NCI-H146 treated with DMSO at 0.1 percent for 48 hours (cell line): ENCODE measurements at regions not wholly inside any gene's neighbourhood (a gene's known extent, or its start where the extent isn't known, plus 50 kb on each side); places are given as distances from the start of the nearest gene placed in this dataset.

ENCODE experiments used
- DNase-seq: peaks from one replicate; lab custom pipeline; 2025; ENCODE audit not compliant: unreplicated experiment; lab: John Stamatoyannopoulos, UW

DNA sequence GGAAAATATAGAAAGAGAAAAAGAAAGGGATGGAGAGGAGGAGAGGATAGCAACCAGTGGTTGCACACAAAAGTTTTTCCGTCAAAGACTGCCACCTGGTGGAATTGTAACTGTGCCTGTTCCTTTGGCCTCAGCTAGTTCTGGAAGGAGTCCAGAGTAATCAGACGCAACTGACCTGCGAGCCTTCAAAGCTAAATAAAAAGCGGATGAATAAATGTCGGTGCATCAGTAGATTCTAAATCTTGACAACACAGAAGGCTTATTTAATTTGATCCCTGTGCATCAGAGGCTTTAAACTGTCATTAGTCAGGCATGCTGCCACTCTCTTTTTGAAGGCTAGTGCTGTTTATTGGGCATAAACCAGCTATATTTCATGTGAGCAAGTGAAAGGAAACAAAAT, 132.9 kb upstream of the ACO1 start:
- DNase-seq = peak; percentile 80

DNA sequence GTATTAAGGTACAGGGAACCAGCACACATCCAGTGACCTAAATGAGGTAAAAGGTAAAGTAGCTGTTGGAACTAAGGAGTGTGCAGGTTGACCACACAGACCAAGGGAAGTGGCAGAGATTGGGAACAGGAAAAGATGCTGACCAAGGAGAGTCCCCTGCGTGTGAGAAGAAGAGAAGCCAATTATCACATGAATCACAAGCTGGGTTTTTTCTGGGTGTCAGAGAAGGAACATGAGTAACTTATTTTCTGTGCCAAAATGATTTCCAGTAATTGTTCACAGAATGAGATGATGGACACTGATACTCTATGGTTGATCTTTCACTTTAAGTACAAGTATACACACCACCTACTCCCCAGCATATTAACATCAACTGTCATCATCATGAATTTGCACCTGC, 130.7 kb upstream of the ACO1 start:
- no peak for DNase-seq

DNA sequence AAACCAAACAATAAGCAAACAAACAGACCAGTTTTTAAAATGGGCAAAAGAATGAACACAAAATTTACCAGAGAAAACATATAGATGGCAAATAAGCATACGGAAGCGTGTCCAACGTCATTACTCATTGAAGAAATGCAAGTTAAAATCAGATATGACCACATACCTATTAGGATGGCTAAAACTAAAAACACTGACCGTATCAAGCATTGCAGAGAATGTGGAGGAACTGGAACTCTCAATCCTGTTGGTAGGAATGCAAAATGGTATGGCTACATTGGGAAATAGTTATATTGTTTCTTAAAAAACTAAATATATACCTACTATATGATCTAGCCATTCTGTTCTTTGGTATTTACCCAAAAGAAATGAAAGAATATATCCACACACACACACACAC, 129.4 kb upstream of the ACO1 start:
- no peak for DNase-seq

DNA sequence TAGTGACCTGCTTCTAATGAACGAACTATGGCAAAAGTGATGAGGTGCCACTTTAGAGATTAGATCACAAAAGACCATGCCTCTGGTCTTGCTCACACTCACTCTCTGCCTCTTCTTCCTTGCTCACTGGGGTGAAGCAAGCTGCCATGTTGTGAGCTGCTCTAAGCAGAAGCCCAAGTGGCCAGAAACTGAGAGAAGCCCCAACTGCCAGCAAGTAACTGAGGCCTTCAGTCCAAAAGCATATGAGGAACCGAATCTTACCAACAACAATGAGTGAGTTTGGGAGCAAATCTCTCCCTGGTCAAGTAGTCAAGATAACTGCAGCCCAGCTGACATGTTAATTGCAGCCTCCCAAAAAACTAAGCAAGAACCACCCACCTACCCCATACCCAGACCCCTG, 126.0 kb upstream of the ACO1 start:
- DNase-seq = no peak

DNA sequence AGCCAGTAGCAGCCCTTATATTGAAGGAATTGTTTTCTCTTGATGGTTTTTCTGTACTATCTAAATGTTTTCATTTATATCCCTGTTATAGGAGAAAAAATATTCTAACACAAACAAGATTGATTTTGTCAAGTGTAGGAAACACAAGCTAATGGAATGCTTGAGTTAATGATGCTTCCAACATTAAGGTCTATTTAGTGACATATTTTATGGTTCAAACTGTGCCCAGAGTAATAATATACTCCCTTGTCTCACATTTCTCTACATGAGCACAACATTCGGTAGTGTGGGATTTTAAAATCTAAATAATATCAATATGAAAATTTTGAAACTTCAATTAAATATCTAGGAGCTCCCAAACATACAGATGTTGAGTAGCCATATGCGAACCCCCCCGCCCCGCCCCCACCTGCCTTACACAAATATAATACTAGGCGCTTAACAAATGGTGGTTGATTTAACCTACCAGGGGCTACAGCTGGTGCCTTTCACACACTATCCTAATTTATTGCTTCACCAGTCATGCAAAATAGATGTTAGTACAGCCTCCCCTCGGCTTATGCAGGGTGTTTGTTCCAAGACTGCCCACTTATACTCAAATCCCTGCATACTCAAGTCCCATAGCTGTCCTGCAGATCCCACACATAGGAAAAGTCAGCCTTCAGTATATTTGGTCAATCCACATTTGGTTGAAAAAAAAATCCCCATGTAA, 124.1 kb upstream of the ACO1 start:
- no peak for DNase-seq

DNA sequence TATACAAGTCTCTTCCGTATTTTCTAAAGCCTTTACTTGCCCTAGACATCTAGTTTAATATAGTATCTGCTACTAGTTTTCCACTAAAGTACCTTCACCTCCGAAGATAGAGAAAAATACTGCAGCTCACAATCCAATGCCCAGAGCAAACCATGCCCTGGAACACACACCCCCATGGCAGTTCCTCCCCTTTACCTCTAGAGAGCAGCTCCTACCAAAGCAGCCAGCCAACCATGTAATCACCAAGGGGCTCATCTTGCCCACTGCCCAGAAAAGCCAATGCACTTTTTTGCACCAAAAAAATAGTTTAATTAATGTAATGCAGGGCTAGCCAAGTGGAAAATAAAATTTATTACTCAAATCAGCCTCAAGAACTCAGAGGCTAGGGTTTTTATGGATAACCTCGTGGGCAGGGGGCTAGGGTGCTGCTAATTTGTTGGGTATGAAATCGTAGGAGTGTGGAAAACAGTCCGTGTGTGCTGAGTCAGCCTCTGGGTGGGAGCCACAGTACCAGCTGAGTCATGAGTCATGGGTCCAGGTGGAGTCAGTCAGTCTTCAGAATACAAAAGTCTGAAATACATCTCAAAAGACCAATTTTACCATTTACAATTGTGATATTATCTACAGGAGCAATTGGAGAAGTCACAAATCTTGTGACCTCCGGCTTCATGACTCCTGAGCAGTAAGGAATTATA, 120.1 kb upstream of the ACO1 start:
- no peak for DNase-seq

DNA sequence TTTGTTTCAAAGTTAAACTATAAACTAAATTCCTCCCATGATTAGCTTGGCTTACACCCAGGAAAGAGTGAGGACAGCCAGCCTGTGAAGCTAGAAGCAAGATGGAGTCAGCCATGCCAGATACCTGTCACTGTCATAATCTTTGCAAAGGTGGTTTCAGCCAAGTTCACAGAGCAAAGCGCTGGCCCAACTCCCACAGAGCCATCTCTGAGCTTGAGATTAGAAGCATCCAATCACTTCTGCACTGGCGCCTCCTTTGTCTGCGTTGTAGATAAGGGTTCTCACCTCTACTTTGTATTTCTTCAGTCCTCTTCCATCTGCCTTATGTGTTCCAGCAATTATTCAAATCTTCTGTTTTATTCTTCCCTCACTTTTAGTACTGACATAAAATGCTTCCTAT, 119.4 kb upstream of the ACO1 start:
- DNase-seq = no peak

DNA sequence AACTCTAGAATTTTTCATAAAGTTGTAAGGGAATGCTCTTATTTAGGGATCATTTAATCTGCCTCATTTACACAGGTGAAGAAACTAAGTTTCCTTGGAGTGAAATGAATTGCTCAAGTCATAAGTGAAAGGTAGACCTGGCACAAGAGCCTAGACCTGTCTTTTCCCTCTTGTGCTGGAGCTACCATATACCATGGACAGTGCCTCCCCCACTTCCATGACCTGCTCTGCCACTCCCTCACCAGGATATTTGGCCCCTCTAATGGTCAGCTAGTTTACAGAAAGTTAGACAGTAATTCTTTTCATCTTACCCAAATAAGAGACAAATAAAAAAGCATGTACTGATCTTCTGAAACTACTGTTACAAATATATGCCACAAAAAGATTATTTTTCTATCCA, 105.5 kb upstream of the ACO1 start:
- DNase-seq = no peak

DNA sequence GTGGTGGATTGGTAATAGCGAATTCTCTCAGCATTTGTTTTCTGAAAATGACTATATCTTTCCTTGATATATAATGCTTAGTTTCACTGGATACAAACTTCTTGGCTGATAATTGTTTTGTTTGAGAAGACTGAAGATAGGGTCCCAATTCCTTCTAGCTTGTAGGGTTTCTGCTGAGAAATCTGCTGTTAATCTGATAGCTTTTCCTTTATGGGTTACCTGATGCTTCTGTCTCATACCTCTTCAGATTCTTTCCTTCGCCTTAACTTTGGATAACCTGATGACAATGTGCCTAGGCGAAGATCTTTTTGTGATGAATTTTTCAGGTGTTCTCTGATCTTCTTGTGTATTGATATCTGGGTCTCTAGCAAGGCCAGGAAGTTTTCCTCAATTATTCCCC, 94.7 kb upstream of the ACO1 start:
- DNase-seq = no peak

DNA sequence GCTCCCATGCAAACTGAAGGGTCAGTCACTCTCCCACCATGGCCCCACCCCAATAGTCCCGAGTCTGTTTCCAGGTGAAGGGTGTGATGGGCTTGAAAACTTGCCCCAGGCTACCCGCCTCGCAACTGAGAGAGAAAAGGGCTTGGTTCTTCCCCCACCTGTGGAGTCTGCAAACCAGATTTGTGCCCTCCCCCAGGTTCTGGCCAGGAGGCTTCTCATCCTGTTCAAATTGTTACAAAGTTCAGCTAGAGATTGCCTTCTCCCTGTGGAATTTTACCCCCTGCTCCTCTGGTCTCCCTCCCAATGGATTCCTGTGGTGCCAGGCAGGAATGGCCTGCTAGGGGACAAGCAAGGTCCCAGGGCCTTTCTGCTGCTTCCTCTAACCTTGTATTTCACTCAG, 93.1 kb upstream of the ACO1 start:
- DNase-seq = no peak

DNA sequence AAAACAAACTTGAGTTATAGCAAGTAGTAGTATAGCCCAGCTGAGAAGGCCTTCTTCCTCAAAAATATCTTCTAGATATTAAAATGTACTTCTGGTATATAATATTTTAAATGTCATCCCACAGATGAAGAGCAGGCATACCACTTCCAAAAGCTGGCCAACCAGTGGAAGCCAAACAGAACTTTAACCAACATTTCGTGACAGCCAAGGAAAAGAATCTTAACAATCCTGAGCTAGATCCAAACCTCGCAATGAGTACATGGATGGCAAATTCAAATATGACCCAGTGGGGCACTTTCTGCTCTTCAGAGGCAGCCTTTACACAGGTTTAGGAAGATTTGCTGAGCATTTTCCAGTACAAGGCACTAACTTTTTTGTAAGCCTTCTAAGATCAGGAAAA, 91.8 kb upstream of the ACO1 start:
- no peak for DNase-seq

DNA sequence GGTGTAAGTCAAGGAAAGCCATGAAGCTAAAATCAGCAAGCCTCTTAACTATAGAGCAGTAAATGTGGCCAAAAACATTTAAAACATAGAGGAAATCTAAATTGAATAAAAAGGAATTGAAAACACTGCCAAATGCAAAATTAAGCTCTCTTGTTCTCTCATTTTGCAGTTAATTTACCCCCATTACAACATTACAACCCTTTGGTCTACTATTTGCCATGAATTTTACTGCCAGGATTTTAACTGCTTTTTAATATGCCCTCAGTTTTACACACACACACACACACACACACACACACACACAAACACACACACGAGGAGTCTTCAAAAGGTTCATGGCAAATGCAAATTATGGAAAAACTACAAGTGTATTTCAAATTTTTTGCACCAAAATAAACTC, 91.4 kb upstream of the ACO1 start:
- no peak for DNase-seq

DNA sequence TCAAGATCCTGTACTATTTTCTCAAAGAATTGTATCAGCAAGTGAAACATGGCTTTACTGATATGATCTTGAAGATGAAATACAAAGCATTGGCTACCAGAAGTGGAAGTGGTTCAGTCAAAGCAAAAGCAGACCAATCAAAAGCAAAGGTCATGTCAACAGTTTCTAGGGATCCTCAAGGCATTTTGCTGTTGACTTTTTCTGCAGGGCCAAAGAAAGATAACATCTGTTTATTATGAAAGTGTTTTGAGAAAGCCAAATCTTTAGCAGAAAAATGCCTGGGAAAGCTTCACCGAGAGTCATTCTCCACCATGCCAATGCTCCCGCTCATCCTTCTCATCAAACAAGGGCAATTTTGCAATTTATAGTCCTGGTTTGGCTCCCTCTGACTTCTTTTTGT, 90.3 kb upstream of the ACO1 start:
- no peak for DNase-seq

DNA sequence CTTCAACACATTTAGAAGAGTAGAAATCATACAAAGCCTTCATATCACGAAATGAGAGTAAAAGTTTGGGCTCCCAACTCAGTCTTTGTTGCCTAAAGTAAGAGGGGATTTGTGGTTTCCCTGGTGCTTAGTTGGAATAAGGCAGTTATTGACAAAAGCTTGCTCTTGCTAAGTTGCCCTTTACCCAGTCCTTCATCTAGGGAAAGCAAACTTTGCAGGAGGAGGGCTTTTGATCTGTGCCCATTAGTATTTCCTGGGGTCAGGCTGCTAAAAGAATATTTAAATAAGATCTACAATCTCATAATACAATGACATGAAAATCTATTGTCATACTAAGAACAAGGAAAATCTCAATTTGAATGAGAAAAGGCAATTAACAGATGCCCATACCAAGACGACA, 84.1 kb upstream of the ACO1 start:
- no peak for DNase-seq

DNA sequence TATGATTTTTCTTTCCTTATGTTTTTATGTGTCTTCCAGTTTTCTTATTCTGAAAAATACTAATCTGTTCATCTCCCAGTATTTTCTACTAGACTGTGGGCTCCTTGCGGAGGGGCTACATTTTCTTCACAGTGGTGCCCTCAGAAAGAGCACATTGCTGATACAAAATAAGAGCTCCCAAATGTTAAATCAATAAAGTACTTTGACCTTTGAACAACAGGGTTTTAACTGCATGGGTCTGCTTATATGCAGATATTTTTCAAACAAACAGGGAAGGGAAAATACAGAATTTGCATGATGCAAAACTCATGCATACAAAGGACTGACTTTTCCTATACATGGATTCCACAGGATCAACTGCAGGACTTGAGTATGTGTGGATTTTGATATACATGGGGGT, 79.9 kb upstream of the ACO1 start:
- no peak for DNase-seq

DNA sequence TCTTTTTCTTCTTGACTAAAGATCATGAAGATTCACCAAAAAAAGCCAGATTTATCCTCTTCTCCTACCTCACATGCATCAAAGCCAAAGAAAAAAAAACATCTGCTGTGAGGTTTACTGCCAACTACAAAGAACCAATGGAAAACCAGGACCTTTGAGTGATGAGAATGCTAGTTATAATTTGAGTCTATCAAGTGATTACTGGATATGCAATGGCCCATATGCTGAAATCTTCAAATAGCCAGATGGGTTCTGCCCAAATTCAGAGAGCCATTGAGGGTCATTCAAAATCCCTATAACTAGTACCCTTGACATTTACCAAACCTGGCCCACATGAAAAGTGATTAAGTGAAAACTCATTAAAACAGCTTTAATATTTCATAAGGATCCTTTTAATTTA, 78.4 kb upstream of the ACO1 start:
- DNase-seq = no peak

DNA sequence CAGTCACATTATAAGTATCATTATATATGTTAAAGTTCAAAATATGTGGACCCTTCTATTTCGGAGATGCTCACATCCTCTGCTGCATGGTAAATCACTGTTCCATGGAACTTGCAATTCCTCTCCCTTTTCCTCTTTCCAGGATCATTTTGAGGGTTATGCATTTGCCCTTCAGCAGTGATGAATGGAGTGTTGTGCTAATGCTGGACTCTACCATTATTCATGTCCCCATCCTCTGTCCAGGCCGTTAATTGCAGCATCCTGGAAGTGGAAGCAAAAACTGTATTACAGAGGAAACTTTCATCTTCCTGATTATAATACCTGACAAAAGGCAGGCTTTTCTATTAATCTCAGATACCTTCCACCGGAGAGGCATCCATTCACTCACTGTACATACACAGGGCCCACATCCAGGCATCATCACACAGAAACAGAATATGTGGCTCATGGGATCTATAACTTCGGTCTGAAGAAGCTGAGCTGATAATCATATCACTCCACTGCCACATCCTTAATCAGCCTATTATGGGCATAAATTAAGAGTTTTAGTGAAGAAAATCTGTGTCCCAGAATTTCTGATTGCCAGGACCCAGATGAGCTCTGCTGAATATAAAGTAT, 65.0 kb upstream of the ACO1 start:
- no peak for DNase-seq

DNA sequence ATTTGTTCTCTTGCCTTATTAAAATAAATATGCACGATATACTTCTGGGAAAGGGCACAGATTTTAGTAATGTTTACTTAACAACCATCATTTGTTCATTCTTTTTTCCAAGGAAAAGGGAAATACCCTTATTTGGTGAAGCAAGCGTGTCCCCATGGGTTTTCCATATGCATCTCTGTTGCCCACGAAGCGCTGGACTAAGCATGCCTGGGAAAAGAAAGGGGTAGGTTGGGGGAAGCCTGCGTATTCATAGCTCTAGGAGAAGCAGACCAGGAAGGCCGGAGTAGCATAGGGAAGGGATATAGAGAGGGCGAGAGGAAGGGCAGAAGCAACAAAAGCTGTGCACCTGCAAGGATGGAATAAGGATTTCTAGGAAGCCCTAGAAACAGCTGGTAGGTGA, 61.8 kb upstream of the ACO1 start:
- DNase-seq = no peak

DNA sequence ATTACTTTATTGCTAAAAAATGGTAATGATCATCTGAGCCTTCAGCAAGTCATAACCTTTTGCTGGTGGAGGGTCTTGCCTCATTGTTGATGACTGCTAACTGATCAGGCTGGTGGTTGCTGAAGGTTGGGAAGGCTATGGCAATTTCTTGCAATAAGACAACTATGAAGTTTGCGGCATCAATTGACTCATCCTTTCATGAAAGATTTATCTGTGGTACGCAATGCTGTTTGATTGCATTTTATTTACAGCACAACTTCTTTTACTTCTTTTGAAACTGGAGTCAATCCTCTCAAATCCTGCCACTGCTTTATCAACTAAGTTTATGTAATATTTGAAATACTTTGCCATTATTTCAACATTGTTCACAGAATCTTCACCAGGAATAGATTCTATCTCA, 58.3 kb upstream of the ACO1 start:
- DNase-seq = no peak

DNA sequence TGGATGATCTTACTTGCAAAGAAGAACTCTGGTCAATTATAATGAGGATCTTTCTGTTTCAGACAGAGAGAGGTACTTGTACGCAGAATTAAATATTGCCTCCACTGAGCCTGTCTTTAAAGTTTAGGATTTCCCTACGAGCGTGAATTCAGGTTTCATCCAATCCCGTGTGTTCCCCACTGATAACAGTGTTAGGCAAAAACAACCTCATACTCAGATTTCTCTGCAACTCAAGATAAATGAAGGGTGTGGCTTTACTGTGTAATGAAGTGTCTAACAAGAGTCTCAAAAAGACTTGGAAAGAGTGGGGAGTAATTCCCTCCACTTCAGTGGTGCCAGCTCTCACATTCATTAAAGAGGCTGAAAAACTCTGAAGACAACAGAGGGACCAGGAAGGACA, 53.2 kb upstream of the ACO1 start:
- no peak for DNase-seq

DNA sequence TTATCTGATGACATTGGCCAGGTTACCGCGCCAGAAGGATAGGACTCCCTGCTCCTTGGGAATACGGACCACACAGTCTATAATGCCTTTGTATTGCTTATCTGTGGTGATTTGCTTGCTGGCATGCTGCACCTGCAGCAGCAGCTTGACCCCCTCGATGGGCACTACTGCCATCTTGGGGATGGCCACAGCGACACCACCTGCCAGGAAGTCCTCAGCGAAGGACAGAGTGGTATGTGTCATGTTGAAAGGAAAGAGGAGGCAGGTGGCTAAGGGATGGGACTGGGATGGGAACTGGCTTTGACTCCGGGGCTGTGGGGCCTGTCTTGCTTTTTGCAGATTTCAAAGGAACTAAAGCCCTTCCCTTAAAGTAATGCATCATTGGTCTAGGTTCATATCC, 50.3 kb upstream of the ACO1 start:
- DNase-seq = no peak
